ENCODE measurements at regions not wholly inside any gene's neighbourhood (a gene's known extent, or its start where the extent isn't known, plus 50 kb on each side); places are given as distances from the start of the nearest gene placed in this dataset.

- ChIA-PET CTCF (no interaction called here), POLR2A (no interaction called here)
- DNase-seq (no peak), ATAC-seq (ENCODE audit: low read depth) (no peak)
- TF ChIP-seq CTCF (IDR thresholded peaks at IDR 0.05): no peak
- no peak overlapping the region for H3K27ac Mint-ChIP-seq
- peaks cover 24% of the 10 kb centered on the region for H3K4me1 Mint-ChIP-seq
- intact Hi-C loops (cut with micrococcal nuclease): no loop called here
- peaks cover 3% of the 10 kb centered on the region for H3K27me3 Mint-ChIP-seq
- no peaks in the 10 kb centered on the region for H3K36me3 Mint-ChIP-seq (ENCODE audit: low read depth)
- H3K9me3 Mint-ChIP-seq: no peaks in the 10 kb centered on the region
- no peak overlapping the region for H3K4me3 Mint-ChIP-seq
Observed at GRCh38 chr12:66896797-66897196, 217.9 kb upstream of the GRIP1 start.

DNA sequence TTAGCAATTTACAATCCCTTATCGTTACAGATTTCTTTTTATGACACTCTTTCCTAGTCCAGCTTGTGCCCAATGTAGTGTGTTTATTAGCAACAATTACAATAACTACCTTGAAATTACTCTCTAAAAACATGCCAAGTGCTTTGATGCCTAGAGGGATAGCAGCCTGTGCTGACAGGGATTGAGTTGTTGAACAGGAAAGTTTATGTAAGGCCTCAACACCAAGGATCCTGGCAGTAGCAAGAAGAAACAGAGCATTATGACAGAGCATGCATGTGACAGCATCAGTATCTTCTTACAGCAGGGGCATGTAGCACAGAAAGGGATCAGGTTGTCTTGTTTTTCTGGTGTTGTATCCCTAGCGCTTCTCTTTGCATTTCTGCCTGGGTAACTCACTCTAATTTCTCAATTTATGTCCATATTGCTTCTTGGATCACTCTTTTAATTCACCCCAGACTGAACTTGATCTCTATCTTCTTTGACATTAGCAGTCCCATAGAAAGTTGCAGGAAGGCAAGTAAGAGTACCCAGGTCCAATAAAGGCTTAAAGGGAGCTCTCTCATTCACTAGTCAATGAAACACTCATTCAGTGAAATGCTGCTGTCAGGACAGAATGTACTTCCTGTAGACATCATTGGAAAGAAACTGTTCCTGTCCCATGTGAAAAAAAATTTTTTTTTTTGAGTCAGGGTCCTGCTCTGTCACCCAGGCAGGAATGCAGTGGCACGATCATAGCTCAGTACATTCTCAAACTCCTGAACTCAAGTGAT is 220.0 kb upstream of the GRIP1 start:
- Mint-ChIP-seq H3K9me3 (no peaks in the 10 kb centered on the region), H3K4me3 (no peak overlapping the region), H3K27me3 (no peaks in the 10 kb centered on the region), H3K27ac (no peak overlapping the region), H3K36me3 (ENCODE audit: low read depth) (no peaks in the 10 kb centered on the region), H3K4me1 (peaks cover 28% of the 10 kb centered on the region)
- ChIA-PET CTCF (no interaction called here), POLR2A (no interaction called here)
- no peak for ATAC-seq (ENCODE audit: low read depth)
- intact Hi-C loops (cut with micrococcal nuclease): no loop called here
- DNase-seq: no peak
- TF ChIP-seq CTCF (IDR thresholded peaks at IDR 0.05): no peak

DNA sequence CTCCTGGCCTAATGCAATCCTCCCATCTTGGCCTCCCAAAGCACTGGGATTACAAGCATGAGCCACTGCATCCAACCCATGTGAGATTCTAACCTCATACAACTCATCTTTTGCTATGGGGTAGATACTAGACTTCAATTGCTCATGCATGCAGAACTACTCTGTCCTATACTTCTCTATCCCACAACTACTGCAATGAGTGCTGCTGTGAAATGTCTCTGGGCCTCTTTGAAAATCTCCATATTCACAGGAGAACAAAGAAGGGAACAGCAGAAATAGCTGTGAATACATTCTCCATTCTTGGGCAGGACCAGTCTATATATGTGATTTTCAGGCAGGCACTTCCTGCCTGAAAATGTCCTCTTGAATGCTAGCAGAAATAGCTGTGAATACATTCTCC is 220.7 kb upstream of the GRIP1 start:
- Mint-ChIP-seq H3K36me3 (ENCODE audit: low read depth) (no peaks in the 10 kb centered on the region), H3K9me3 (no peaks in the 10 kb centered on the region), H3K27me3 (no peaks in the 10 kb centered on the region), H3K4me3 (no peak overlapping the region), H3K4me1 (peaks cover 28% of the 10 kb centered on the region), H3K27ac (peak overlapping the region; percentile 82)
- CTCF ChIA-PET: no interaction called here
- intact Hi-C loops (cut with micrococcal nuclease): no loop called here
- POLR2A ChIA-PET: no interaction called here
- ATAC-seq (ENCODE audit: low read depth) (no peak), DNase-seq (no peak)
- no peak for TF ChIP-seq CTCF (IDR thresholded peaks at IDR 0.05)

- H3K4me1 Mint-ChIP-seq: peaks cover 28% of the 10 kb centered on the region
- DNase-seq (no peak), ATAC-seq (ENCODE audit: low read depth) (no peak)
- ChIA-PET POLR2A (no interaction called here), CTCF (no interaction called here)
- no peaks in the 10 kb centered on the region for H3K36me3 Mint-ChIP-seq (ENCODE audit: low read depth)
- H3K4me3 Mint-ChIP-seq: peak overlapping the region; percentile 44
- H3K27ac Mint-ChIP-seq: peak overlapping the region; percentile 82
- H3K9me3 Mint-ChIP-seq: no peaks in the 10 kb centered on the region
- no peaks in the 10 kb centered on the region for H3K27me3 Mint-ChIP-seq
- intact Hi-C loops (cut with micrococcal nuclease): no loop called here
- no peak for TF ChIP-seq CTCF (IDR thresholded peaks at IDR 0.05)
Observed at GRCh38 chr12:66900616-66901015, 221.7 kb upstream of the GRIP1 start.

- DNase-seq: no peak
- POLR2A ChIA-PET: no interaction called here
- H3K27me3 Mint-ChIP-seq: no peaks in the 10 kb centered on the region
Observed at GRCh38 chr12:66901138-66901932, 222.5 kb upstream of the GRIP1 start.

More at GRCh38 chr12:66901138-66901932, 222.5 kb upstream of the GRIP1 start:
- peaks cover 28% of the 10 kb centered on the region for H3K4me1 Mint-ChIP-seq
- peak; percentile 65 for ATAC-seq (ENCODE audit: low read depth)
- TF ChIP-seq CTCF (IDR thresholded peaks at IDR 0.05): no peak
- H3K27ac Mint-ChIP-seq: peak overlapping the region; percentile 82
- CTCF ChIA-PET: no interaction called here
- no peaks in the 10 kb centered on the region for H3K36me3 Mint-ChIP-seq (ENCODE audit: low read depth)
- intact Hi-C loops (cut with micrococcal nuclease): no loop called here
- no peaks in the 10 kb centered on the region for H3K9me3 Mint-ChIP-seq
- peak overlapping the region; percentile 44 for H3K4me3 Mint-ChIP-seq
